Spleen (tissue), 7 donors: ENCODE measurements at regions not wholly inside any gene's neighbourhood (a gene's known extent, or its start where the extent isn't known, plus 50 kb on each side); places are given as distances from the start of the nearest gene placed in this dataset.

Experiments
- CTCF ChIP-seq, 11 experiments: fragments of 200-600 bp in 7 of 11; fragments of 450-650 bp in 4 of 11; sonication (generic) in 4 of 11; IDR thresholded peaks in 8 of 11; conservative IDR thresholded peaks in 3 of 11; 1 replicate in 7 of 11; 2 replicates in 4 of 11; pipeline versions ENCODE4 v1.4.0 to v1.8.0; 2016 to 2021; ENCODE audit warnings: antibody characterized with exemption in 11 of 11, inconsistent platforms in 4 of 11, mild to moderate bottlenecking in 1 of 11
- POLR2A ChIP-seq, 3 donors: fragments of 450-650 bp; IDR thresholded peaks; one replicate each; pipeline ENCODE4 v1.5.1; 2017; ENCODE audit warnings: antibody characterized with exemption in 3 of 3, mild to moderate bottlenecking in 1 of 3
- POLR2AphosphoS5 ChIP-seq, 3 donors: sonication (generic); formaldehyde crosslinking; IDR thresholded peaks; one replicate each; pipeline ENCODE4 v1.5.1; 2017; ENCODE audit warnings: antibody characterized with exemption in 3 of 3
- donor health status: DM: no; HTN: no; CAD: no; lungs with moderate emphysema.
- donor health status: DM: no; HTN: no; CAD: no.
- donor health status: DM: no; HTN: no; CAD: no.

GRCh38 chr17:33499040-33499439, 205.9 kb upstream of the ASIC2 start:
- no peak for TF ChIP-seq POLR2A (IDR thresholded peaks at IDR 0.05)
- TF ChIP-seq CTCF (IDR thresholded peaks at IDR 0.05 in 8 of 11, conservative IDR thresholded peaks at IDR 0.05 in 3 of 11), result no peak
- no peak for TF ChIP-seq POLR2AphosphoS5 (IDR thresholded peaks at IDR 0.05)
